ENCODE measurements at regions not wholly inside any gene's neighbourhood (a gene's known extent, or its start where the extent isn't known, plus 50 kb on each side); places are given as distances from the start of the nearest gene placed in this dataset.

DNA sequence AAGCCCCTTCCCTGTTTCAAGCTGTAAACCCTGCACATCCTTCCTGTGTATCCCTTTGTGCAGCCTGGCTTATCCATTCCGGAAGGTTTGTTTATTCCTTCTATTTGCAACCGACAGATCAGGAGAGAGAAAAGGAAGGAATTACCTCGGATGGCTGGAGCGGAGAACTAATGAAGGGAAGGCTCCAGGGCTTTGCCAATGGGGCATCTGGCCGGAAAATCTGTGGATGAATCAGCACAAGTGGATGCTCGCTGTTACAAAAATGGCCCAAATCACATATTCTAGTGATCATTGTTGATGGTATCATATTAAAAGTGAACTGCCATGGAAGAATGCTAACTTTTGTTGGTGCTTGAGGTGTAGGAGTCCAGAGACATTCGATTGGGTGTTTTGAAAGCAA is 97.1 kb downstream of the AQP4 start:
- Histone ChIP-seq H3K27ac (no peak overlapping the region), H3K36me3 (no peaks in the 10 kb centered on the region), H3K27me3 (no peaks in the 10 kb centered on the region), H3K4me3 (no peak overlapping the region), H3K9me3 (no peaks in the 10 kb centered on the region), H3K4me1 (no peaks in the 10 kb centered on the region)
- intact Hi-C loops (cut with DNase I; ENCODE audit: low total_unique reads) = no loop called here
- no peak for DNase-seq
- no peak for TF ChIP-seq POLR2A (IDR thresholded peaks at IDR 0.05)
- TF ChIP-seq, protein P1, sequence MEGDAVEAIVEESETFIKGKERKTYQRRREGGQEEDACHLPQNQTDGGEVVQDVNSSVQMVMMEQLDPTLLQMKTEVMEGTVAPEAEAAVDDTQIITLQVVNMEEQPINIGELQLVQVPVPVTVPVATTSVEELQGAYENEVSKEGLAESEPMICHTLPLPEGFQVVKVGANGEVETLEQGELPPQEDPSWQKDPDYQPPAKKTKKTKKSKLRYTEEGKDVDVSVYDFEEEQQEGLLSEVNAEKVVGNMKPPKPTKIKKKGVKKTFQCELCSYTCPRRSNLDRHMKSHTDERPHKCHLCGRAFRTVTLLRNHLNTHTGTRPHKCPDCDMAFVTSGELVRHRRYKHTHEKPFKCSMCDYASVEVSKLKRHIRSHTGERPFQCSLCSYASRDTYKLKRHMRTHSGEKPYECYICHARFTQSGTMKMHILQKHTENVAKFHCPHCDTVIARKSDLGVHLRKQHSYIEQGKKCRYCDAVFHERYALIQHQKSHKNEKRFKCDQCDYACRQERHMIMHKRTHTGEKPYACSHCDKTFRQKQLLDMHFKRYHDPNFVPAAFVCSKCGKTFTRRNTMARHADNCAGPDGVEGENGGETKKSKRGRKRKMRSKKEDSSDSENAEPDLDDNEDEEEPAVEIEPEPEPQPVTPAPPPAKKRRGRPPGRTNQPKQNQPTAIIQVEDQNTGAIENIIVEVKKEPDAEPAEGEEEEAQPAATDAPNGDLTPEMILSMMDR (IDR thresholded peaks at IDR 0.05) = no peak

DNA sequence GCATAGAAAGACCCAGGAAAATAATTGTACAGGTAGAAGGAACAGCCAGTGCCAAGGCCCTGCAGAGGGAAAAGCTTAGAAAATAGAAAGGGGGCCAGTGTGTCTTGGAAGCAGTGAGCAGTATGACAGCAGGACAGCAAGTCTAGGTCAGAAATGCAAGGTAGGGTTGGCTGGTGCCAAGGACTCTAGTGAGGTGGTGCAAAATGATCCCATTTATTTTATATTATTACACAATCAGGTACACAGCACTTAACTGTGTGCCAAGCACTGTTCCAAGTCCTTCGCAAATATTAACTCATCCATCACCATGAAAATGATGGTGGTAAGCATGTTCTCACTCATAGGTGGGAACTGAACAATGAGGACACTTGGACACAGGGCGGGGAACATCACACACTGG is 100.0 kb downstream of the AQP4 start:
- H3K4me1 ChIP-seq = no peaks in the 10 kb centered on the region
- TF ChIP-seq, protein P1 (IDR thresholded peaks at IDR 0.05) = no peak
- no peak for TF ChIP-seq POLR2A (IDR thresholded peaks at IDR 0.05)
- no peak for DNase-seq
- no peak overlapping the region for H3K27ac ChIP-seq
- no peaks in the 10 kb centered on the region for H3K9me3 ChIP-seq
- no peak overlapping the region for H3K4me3 ChIP-seq
- no peaks in the 10 kb centered on the region for H3K27me3 ChIP-seq
- intact Hi-C loops (cut with DNase I; ENCODE audit: low total_unique reads) = no loop called here
- no peaks in the 10 kb centered on the region for H3K36me3 ChIP-seq

DNA sequence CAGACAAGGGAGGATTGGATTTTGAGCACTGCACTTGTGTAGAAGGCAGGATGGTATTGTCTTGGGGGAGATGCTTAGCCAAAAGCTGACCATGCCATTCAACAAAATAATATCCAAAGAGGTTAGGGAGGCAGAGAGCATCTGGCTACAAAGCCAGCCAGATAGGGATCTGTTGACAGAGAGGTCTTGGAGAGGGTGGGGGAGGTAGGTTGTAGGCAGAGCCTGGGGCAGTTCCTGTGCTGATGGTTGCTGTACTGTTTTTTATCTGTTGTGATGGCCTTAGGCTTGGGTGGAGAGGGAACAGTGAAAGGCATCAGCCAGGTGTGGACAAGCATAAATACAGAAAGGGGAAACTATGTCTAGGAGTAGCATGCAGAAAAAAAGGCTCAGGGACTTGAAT is 100.9 kb downstream of the AQP4 start:
- DNase-seq = no peak
- TF ChIP-seq, protein P1 (IDR thresholded peaks at IDR 0.05) = no peak
- no peak for TF ChIP-seq POLR2A (IDR thresholded peaks at IDR 0.05)
- intact Hi-C loops (cut with DNase I; ENCODE audit: low total_unique reads) = no loop called here

DNA sequence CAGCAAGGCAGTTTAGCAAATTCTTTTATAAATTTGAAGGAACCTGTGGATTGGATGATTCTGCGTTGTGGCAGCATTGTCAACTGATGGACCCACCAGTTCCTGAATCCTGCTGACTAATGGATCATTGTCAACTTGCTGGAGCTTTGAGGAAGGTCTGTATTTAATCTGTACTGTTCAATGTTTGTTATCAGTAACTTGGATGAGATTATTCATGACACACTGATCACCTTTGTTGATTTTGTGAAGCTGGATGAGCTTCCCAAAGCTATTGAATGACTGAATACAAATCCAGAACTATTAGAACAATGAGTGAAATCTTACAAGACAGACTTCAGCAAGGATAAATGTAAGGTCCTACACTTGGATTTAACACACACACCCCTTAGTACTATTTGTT is 101.3 kb downstream of the AQP4 start:
- Histone ChIP-seq H3K4me3 (no peak overlapping the region), H3K36me3 (no peaks in the 10 kb centered on the region), H3K9me3 (no peaks in the 10 kb centered on the region), H3K27ac (no peak overlapping the region), H3K4me1 (no peaks in the 10 kb centered on the region), H3K27me3 (no peaks in the 10 kb centered on the region)
- no peak for DNase-seq
- TF ChIP-seq POLR2A (IDR thresholded peaks at IDR 0.05) = no peak
- TF ChIP-seq, protein P1 (IDR thresholded peaks at IDR 0.05) = no peak
- intact Hi-C loops (cut with DNase I; ENCODE audit: low total_unique reads) = no loop called here

More for the DNA sequence above, 100.9 kb downstream of the AQP4 start:
- H3K9me3 ChIP-seq = no peaks in the 10 kb centered on the region
- H3K4me3 ChIP-seq = no peak overlapping the region
- H3K27me3 ChIP-seq = no peaks in the 10 kb centered on the region
- H3K27ac ChIP-seq = no peak overlapping the region
- H3K36me3 ChIP-seq = no peaks in the 10 kb centered on the region
- no peaks in the 10 kb centered on the region for H3K4me1 ChIP-seq

DNA sequence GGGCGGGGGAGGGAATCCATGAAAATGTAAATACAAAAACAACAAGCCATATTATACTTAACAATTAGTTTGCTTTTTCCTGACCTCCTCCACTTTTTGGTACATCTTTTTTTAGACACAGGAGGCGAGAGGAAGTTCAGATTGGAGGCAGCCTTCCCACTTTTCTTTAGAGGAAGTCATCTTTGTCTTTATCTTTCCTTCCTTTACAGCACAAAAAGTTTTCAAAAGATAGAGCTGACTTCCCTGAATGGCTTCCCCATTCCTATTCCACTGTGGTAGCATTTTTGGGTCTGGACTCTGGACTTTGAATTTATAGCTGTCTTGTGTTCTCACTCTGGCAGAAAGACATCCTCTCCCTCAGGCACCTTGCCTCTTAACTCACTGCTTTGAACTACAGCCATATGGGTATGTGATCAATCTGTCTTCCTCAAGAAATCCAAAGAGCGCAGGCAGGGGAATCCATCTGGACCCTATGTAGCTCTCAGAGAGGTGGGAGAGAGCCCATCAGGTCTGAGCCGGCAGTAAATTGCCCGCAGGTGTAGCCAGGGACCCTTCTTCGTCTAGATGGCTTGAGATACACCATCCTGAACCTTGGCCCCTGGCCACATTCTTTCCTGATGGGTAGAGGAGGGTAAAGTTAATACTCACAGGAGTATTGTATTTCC is 101.9 kb downstream of the AQP4 start:
- TF ChIP-seq POLR2A (IDR thresholded peaks at IDR 0.05) = no peak
- TF ChIP-seq, protein P1 (IDR thresholded peaks at IDR 0.05) = no peak
- H3K4me3 ChIP-seq = no peak overlapping the region
- no peaks in the 10 kb centered on the region for H3K36me3 ChIP-seq
- H3K4me1 ChIP-seq = no peaks in the 10 kb centered on the region
- H3K9me3 ChIP-seq = no peaks in the 10 kb centered on the region
- intact Hi-C loops (cut with DNase I; ENCODE audit: low total_unique reads) = no loop called here
- no peaks in the 10 kb centered on the region for H3K27me3 ChIP-seq
- DNase-seq = no peak
- no peak overlapping the region for H3K27ac ChIP-seq
